ENCODE measurements at regions not wholly inside any gene's neighbourhood (a gene's known extent, or its start where the extent isn't known, plus 50 kb on each side); places are given as distances from the start of the nearest gene placed in this dataset.

- H3K27ac ChIP-seq: no peak overlapping the region
- H3K9me3 ChIP-seq: no peaks in the 10 kb centered on the region
- H3K4me1 ChIP-seq: no peaks in the 10 kb centered on the region
- no peaks in the 10 kb centered on the region for H3K27me3 ChIP-seq (ENCODE audit: low read depth)
- DNase-seq (no peak), ATAC-seq (no peak)
- intact Hi-C loops (cut with DNase I): no loop called here
- H3K36me3 ChIP-seq: no peaks in the 10 kb centered on the region
- H3K4me3 ChIP-seq: no peak overlapping the region
- TF ChIP-seq, protein P1, sequence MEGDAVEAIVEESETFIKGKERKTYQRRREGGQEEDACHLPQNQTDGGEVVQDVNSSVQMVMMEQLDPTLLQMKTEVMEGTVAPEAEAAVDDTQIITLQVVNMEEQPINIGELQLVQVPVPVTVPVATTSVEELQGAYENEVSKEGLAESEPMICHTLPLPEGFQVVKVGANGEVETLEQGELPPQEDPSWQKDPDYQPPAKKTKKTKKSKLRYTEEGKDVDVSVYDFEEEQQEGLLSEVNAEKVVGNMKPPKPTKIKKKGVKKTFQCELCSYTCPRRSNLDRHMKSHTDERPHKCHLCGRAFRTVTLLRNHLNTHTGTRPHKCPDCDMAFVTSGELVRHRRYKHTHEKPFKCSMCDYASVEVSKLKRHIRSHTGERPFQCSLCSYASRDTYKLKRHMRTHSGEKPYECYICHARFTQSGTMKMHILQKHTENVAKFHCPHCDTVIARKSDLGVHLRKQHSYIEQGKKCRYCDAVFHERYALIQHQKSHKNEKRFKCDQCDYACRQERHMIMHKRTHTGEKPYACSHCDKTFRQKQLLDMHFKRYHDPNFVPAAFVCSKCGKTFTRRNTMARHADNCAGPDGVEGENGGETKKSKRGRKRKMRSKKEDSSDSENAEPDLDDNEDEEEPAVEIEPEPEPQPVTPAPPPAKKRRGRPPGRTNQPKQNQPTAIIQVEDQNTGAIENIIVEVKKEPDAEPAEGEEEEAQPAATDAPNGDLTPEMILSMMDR (IDR thresholded peaks at IDR 0.05): no peak
Observed at GRCh38 chr16:13338044-13338443, 436.6 kb downstream of the SHISA9 start.

GRCh38 chr16:13342675-13343074 lies 441.3 kb downstream of the SHISA9 start:
- intact Hi-C loops (cut with DNase I): no loop called here
- TF ChIP-seq, protein P1 (IDR thresholded peaks at IDR 0.05): no peak
- no peaks in the 10 kb centered on the region for H3K27me3 ChIP-seq (ENCODE audit: low read depth)
- no peak for DNase-seq
- H3K36me3 ChIP-seq: no peaks in the 10 kb centered on the region
- no peak overlapping the region for H3K27ac ChIP-seq
- ATAC-seq: no peak
- H3K4me1 ChIP-seq: no peaks in the 10 kb centered on the region
- no peak overlapping the region for H3K4me3 ChIP-seq
- no peaks in the 10 kb centered on the region for H3K9me3 ChIP-seq

DNA sequence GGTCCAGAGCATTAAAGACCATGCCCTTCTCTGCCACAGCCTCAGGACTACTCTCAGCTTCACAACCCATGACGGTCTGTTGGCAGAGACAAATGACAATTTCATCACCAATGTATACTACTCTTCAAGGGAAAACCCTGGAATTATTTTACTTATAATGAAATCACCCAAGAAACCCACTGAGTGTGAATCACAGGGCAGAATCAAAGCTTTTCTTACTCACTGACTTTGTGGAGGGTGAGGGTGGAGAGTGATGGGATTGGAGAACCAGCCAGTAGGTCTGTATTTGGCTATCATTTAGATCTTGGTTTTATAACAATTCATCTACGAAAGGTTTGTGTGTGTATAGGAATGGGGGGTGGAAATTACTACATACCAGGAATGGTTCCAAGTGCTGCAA lies 442.6 kb downstream of the SHISA9 start:
- no peak overlapping the region for H3K27ac ChIP-seq
- no peaks in the 10 kb centered on the region for H3K9me3 ChIP-seq
- intact Hi-C loops (cut with DNase I): no loop called here
- no peaks in the 10 kb centered on the region for H3K4me1 ChIP-seq
- no peak overlapping the region for H3K4me3 ChIP-seq
- no peaks in the 10 kb centered on the region for H3K36me3 ChIP-seq
- H3K27me3 ChIP-seq (ENCODE audit: low read depth): no peaks in the 10 kb centered on the region
- TF ChIP-seq, protein P1 (IDR thresholded peaks at IDR 0.05): no peak
- no peak for DNase-seq
- ATAC-seq: no peak

DNA sequence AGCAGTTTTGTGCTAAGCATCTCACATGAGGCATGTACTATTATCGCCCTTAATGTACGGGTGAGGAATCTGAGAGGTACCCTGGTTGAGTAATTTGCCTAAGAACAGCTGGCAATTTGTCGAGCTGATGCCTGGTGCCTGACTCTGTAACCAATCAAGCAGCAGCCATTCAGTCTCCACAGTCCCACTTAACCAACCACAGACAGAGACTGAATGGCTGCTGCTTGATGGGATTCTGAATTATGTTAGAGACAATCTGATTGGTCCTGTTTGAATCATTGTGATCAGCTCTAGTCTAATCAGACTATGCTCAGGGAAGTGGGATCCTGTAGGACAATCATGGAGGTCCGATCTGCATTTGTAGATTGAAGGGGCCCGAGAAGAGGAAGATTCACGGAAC lies 447.0 kb downstream of the SHISA9 start:
- TF ChIP-seq, protein P1 (IDR thresholded peaks at IDR 0.05): no peak
- H3K4me1 ChIP-seq: no peaks in the 10 kb centered on the region
- no peaks in the 10 kb centered on the region for H3K9me3 ChIP-seq
- H3K36me3 ChIP-seq: no peaks in the 10 kb centered on the region
- ATAC-seq (no peak), DNase-seq (no peak)
- intact Hi-C loops (cut with DNase I): no loop called here
- no peaks in the 10 kb centered on the region for H3K27me3 ChIP-seq (ENCODE audit: low read depth)
- no peak overlapping the region for H3K27ac ChIP-seq
- no peak overlapping the region for H3K4me3 ChIP-seq

GRCh38 chr16:13350000-13350399 lies 448.6 kb downstream of the SHISA9 start:
- H3K27me3 ChIP-seq (ENCODE audit: low read depth): no peaks in the 10 kb centered on the region
- no peak overlapping the region for H3K27ac ChIP-seq
- intact Hi-C loops (cut with DNase I): no loop called here
- no peaks in the 10 kb centered on the region for H3K9me3 ChIP-seq
- H3K36me3 ChIP-seq: no peaks in the 10 kb centered on the region
- TF ChIP-seq, protein P1 (IDR thresholded peaks at IDR 0.05): no peak
- no peak overlapping the region for H3K4me3 ChIP-seq
- DNase-seq (no peak), ATAC-seq (no peak)
- H3K4me1 ChIP-seq: no peaks in the 10 kb centered on the region

- no peak for DNase-seq
- Histone ChIP-seq H3K27ac (no peak overlapping the region), H3K9me3 (no peaks in the 10 kb centered on the region), H3K4me1 (no peaks in the 10 kb centered on the region), H3K36me3 (no peaks in the 10 kb centered on the region), H3K27me3 (ENCODE audit: low read depth) (no peaks in the 10 kb centered on the region), H3K4me3 (no peak overlapping the region)
- TF ChIP-seq, protein P1 (IDR thresholded peaks at IDR 0.05): no peak
- intact Hi-C loops (cut with DNase I): no loop called here
- ATAC-seq: no peak
Observed at GRCh38 chr16:13351181-13351580, 449.8 kb downstream of the SHISA9 start.
